ENCODE measurements at regions not wholly inside any gene's neighbourhood (a gene's known extent, or its start where the extent isn't known, plus 50 kb on each side); places are given as distances from the start of the nearest gene placed in this dataset.

- ATAC-seq (ENCODE audit: insufficient number of reproducible peaks, low FRiP score, low read depth) = no peak
- no peaks in the 10 kb centered on the region for H3K27me3 ChIP-seq (replicated peaks; ENCODE audit: insufficient read depth)
- H3K27ac ChIP-seq = no peak overlapping the region
- H3K9me3 ChIP-seq = no peaks in the 10 kb centered on the region
- no peak for TF ChIP-seq CTCF (IDR thresholded peaks at IDR 0.05)
- DNase-seq (ENCODE audit: low spot score) = no peak
- H3K36me3 ChIP-seq = no peaks in the 10 kb centered on the region
- no peaks in the 10 kb centered on the region for H3K4me1 ChIP-seq (ENCODE audit: control insufficient read depth in 1 of 2, low read depth in 2 of 2)
- H3K4me3 ChIP-seq = peak overlapping the region; percentile 35
These were observed 119.7 kb downstream of the PROX1 start for GRCh38 chr1:214107322-214108096.

- TF ChIP-seq CTCF (IDR thresholded peaks at IDR 0.05) = no peak
- H3K9me3 ChIP-seq = no peaks in the 10 kb centered on the region
- H3K27ac ChIP-seq = no peak overlapping the region
- no peak overlapping the region for H3K4me3 ChIP-seq
- no peaks in the 10 kb centered on the region for H3K36me3 ChIP-seq
- H3K27me3 ChIP-seq (replicated peaks; ENCODE audit: insufficient read depth) = no peaks in the 10 kb centered on the region
- ATAC-seq (ENCODE audit: insufficient number of reproducible peaks, low FRiP score, low read depth) (no peak), DNase-seq (ENCODE audit: low spot score) (no peak)
- H3K4me1 ChIP-seq (ENCODE audit: control insufficient read depth in 1 of 2, low read depth in 2 of 2) = no peaks in the 10 kb centered on the region
These were observed 120.3 kb downstream of the PROX1 start for GRCh38 chr1:214108097-214108446.

GRCh38 chr1:214111796-214112195 lies 124.0 kb downstream of the PROX1 start:
- Histone ChIP-seq H3K9me3 (no peaks in the 10 kb centered on the region), H3K4me3 (no peak overlapping the region), H3K4me1 (ENCODE audit: control insufficient read depth in 1 of 2, low read depth in 2 of 2) (no peaks in the 10 kb centered on the region), H3K27me3 (replicated peaks; ENCODE audit: insufficient read depth) (no peaks in the 10 kb centered on the region), H3K27ac (no peak overlapping the region), H3K36me3 (no peaks in the 10 kb centered on the region)
- no peak for ATAC-seq (ENCODE audit: insufficient number of reproducible peaks, low FRiP score, low read depth)
- no peak for DNase-seq (ENCODE audit: low spot score)
- TF ChIP-seq CTCF (IDR thresholded peaks at IDR 0.05) = no peak

GRCh38 chr1:214116258-214116657 lies 128.5 kb downstream of the PROX1 start:
- ATAC-seq (ENCODE audit: insufficient number of reproducible peaks, low FRiP score, low read depth) = no peak
- Histone ChIP-seq H3K27me3 (replicated peaks; ENCODE audit: insufficient read depth) (no peaks in the 10 kb centered on the region), H3K36me3 (no peaks in the 10 kb centered on the region), H3K27ac (no peak overlapping the region), H3K4me1 (ENCODE audit: control insufficient read depth in 1 of 2, low read depth in 2 of 2) (no peaks in the 10 kb centered on the region), H3K4me3 (no peak overlapping the region), H3K9me3 (peaks cover 10% of the 10 kb centered on the region)
- DNase-seq (ENCODE audit: low spot score) = no peak
- TF ChIP-seq CTCF (IDR thresholded peaks at IDR 0.05) = no peak

- Histone ChIP-seq H3K4me3 (no peak overlapping the region), H3K27me3 (replicated peaks; ENCODE audit: insufficient read depth) (no peaks in the 10 kb centered on the region), H3K36me3 (no peaks in the 10 kb centered on the region), H3K9me3 (peaks cover 10% of the 10 kb centered on the region), H3K4me1 (ENCODE audit: control insufficient read depth in 1 of 2, low read depth in 2 of 2) (no peaks in the 10 kb centered on the region), H3K27ac (no peak overlapping the region)
- DNase-seq (ENCODE audit: low spot score) (no peak), ATAC-seq (ENCODE audit: insufficient number of reproducible peaks, low FRiP score, low read depth) (no peak)
- no peak for TF ChIP-seq CTCF (IDR thresholded peaks at IDR 0.05)
These were observed 130.0 kb downstream of the PROX1 start for GRCh38 chr1:214117780-214118179.
